HepG2 (cell line): ENCODE measurements at regions not wholly inside any gene's neighbourhood (a gene's known extent, or its start where the extent isn't known, plus 50 kb on each side); places are given as distances from the start of the nearest gene placed in this dataset.

Experiments
- CENPBD1 ChIP-seq: sonication (generic); formaldehyde crosslinking; IDR thresholded peaks from 2 replicates; pipeline ENCODE4 v1.8.0; 2022; ENCODE audit warnings: missing genetic modification reagents, low read depth, mild to moderate bottlenecking, borderline replicate concordance
- CREBL2 ChIP-seq: sonication (generic); formaldehyde crosslinking; IDR thresholded peaks from 2 replicates; pipeline ENCODE4 v1.8.1; 2023; ENCODE audit warnings: missing genetic modification reagents, mild to moderate bottlenecking, borderline replicate concordance
- GZF1 ChIP-seq: sonication (generic); formaldehyde crosslinking; IDR thresholded peaks from 2 replicates; pipeline ENCODE4 v1.5.1; 2020; ENCODE audit warnings: mild to moderate bottlenecking, missing genetic modification reagents
- NR2F2 ChIP-seq: IDR thresholded peaks from 2 replicates; pipeline ENCODE4 v1.6.1; 2012; ENCODE audit warnings: low read depth, inconsistent platforms, borderline replicate concordance
- SNAI1 ChIP-seq: sonication (generic); formaldehyde crosslinking; IDR thresholded peaks from 2 replicates; pipeline ENCODE4 v1.5.0; 2020; ENCODE audit warnings: mild to moderate bottlenecking, missing genetic modification reagents, borderline replicate concordance
- U2AF2 ChIP-seq: fragments of 200-400 bp; formaldehyde crosslinking; IDR thresholded peaks from 2 replicates; pipeline ENCODE4 v1.6.1; 2017; ENCODE audit warnings: low read depth, mild to moderate bottlenecking, low read length
- ZNF512 ChIP-seq: sonication (generic); formaldehyde crosslinking; IDR thresholded peaks from 2 replicates; pipeline ENCODE4 v1.4.0; 2020; ENCODE audit warnings: mild to moderate bottlenecking, missing genetic modification reagents
- ZNF768 ChIP-seq: sonication (generic); formaldehyde crosslinking; IDR thresholded peaks from 2 replicates; pipeline ENCODE4 v1.4.0; 2020; ENCODE audit warnings: missing genetic modification reagents
- TF ChIP-seq, protein P1 (sequence below): sonication (generic); formaldehyde crosslinking; IDR thresholded peaks from 2 replicates; pipeline ENCODE4 v1.4.0; 2020; ENCODE audit warnings: missing genetic modification reagents
- TF ChIP-seq, protein P2 (sequence below): sonication (generic); formaldehyde crosslinking; IDR thresholded peaks from 2 replicates; pipeline ENCODE4 v1.4.0; 2020; ENCODE audit warnings: missing genetic modification reagents

DNA sequence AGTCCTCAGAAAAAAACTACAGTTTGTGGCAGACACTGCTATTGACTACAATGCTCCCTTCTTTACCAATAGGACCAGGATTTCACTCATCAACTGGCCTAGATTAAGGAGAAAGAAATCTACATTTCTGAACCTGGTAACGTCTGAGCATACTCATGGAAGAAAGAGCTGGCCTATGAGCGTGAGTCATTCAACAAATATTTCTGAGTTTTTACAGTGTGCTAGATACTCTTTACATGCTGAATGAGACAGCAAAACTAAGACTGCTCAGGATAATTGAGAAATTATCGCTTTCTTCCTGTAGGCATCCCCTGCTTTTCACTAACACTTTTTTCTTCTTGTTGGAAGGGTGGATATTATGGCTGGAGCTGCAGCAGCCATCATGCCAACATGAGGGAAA, 609.7 kb downstream of the TNS3 start (continued):
- no peak for TF ChIP-seq ZNF512 (CRISPR knock-in tag)
- TF ChIP-seq CREBL2 (CRISPR knock-in tag): no peak
- TF ChIP-seq CENPBD1 (CRISPR knock-in tag): no peak
- TF ChIP-seq, protein P1, sequence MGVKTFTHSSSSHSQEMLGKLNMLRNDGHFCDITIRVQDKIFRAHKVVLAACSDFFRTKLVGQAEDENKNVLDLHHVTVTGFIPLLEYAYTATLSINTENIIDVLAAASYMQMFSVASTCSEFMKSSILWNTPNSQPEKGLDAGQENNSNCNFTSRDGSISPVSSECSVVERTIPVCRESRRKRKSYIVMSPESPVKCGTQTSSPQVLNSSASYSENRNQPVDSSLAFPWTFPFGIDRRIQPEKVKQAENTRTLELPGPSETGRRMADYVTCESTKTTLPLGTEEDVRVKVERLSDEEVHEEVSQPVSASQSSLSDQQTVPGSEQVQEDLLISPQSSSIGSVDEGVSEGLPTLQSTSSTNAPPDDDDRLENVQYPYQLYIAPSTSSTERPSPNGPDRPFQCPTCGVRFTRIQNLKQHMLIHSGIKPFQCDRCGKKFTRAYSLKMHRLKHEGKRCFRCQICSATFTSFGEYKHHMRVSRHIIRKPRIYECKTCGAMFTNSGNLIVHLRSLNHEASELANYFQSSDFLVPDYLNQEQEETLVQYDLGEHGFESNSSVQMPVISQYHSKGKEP (CRISPR knock-in tag): no peak
- TF ChIP-seq, protein P2, sequence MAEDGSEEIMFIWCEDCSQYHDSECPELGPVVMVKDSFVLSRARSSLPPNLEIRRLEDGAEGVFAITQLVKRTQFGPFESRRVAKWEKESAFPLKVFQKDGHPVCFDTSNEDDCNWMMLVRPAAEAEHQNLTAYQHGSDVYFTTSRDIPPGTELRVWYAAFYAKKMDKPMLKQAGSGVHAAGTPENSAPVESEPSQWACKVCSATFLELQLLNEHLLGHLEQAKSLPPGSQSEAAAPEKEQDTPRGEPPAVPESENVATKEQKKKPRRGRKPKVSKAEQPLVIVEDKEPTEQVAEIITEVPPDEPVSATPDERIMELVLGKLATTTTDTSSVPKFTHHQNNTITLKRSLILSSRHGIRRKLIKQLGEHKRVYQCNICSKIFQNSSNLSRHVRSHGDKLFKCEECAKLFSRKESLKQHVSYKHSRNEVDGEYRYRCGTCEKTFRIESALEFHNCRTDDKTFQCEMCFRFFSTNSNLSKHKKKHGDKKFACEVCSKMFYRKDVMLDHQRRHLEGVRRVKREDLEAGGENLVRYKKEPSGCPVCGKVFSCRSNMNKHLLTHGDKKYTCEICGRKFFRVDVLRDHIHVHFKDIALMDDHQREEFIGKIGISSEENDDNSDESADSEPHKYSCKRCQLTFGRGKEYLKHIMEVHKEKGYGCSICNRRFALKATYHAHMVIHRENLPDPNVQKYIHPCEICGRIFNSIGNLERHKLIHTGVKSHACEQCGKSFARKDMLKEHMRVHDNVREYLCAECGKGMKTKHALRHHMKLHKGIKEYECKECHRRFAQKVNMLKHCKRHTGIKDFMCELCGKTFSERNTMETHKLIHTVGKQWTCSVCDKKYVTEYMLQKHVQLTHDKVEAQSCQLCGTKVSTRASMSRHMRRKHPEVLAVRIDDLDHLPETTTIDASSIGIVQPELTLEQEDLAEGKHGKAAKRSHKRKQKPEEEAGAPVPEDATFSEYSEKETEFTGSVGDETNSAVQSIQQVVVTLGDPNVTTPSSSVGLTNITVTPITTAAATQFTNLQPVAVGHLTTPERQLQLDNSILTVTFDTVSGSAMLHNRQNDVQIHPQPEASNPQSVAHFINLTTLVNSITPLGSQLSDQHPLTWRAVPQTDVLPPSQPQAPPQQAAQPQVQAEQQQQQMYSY (CRISPR knock-in tag): no peak
- TF ChIP-seq NR2F2: no peak
- TF ChIP-seq ZNF768: no peak
- no peak for TF ChIP-seq GZF1 (CRISPR knock-in tag)
- TF ChIP-seq SNAI1 (CRISPR knock-in tag): no peak
- TF ChIP-seq U2AF2: no peak
